Epithelial cell of prostate (primary cell): ENCODE measurements at regions not wholly inside any gene's neighbourhood (a gene's known extent, or its start where the extent isn't known, plus 50 kb on each side); places are given as distances from the start of the nearest gene placed in this dataset.

ENCODE experiments used
- DNase-seq: peaks from one replicate; pipeline ENCODE4 v3.0.0-alpha.2; 2011; ENCODE audit warnings: low read depth, low spot score
- H3K27ac ChIP-seq: fragments of 450-650 bp; 2 replicates; pipeline ENCODE4 v1.5.1; 2017; ENCODE audit warnings: mild to moderate bottlenecking

DNA sequence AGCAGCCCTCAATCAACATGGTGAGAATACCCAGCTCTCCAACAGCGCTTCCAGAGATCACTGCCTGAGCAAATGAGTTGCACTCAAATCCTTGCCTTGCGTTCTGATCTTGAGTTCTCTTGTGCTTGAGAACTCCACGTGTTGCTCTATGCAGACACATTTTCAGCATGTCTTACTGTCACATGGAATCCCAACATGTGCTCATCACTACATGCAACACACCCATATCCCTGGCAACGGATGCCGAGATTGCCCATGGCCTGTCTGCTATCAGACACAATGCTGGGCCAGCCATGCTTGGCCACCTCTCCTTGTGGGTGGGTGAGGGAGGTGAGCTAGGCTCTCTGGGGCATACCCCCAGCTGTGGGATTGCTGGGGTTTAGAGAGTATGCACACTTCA, 91.9 kb upstream of the LDAH start:
- H3K27ac ChIP-seq = no peak overlapping the region
- no peak for DNase-seq

- no peak overlapping the region for H3K27ac ChIP-seq
- no peak for DNase-seq
Measured at GRCh38 chr2:20914087-20914486, 91.2 kb upstream of the LDAH start.

DNA sequence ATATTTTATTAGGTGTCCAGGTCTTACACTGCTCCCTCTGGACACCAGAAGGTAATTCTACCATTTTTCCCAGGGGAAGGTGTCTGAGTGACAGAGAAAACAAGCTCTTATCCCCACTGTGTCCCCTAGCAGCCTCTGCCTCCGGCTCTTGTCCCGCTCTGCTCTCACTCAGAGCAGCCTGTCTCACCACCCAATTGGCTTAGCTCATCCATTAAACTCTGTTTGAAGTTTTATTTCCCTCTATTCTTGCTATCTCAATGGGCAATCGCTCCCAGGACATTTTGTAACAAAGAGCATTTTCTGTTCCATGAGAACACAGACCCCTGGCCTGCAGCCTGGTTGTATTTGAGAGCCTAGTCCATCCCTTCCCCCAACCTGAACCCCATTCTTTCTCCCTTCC, 90.6 kb upstream of the LDAH start:
- DNase-seq = no peak
- no peak overlapping the region for H3K27ac ChIP-seq

DNA sequence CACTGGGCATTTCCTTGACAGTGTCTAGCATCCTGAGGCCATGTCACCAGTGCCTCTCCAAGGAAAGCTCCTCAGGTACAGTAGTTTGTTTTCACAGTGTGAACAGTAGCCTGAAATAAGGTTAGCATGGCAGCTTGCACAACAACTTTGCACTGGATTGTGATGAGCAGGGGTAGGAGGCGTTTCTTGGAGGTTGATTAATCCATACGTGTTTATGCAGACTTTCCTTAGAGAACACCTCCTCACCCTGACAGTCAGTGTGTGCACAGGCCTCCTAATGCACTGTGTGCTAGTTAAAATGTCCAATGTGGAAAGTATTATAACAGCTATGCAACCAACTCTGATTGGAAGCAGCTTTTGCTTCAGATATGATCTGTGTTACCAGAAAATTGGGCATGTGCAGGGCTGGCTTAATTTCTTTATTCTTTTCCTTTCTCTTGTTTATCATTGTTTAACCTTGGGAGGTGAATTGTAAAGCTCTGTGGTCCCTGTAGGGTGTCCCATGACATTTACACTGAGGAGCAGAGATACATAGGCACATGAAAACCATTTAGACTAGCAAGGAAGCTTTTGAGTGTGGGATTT, 77.2 kb upstream of the LDAH start:
- no peak overlapping the region for H3K27ac ChIP-seq
- DNase-seq = no peak

DNA sequence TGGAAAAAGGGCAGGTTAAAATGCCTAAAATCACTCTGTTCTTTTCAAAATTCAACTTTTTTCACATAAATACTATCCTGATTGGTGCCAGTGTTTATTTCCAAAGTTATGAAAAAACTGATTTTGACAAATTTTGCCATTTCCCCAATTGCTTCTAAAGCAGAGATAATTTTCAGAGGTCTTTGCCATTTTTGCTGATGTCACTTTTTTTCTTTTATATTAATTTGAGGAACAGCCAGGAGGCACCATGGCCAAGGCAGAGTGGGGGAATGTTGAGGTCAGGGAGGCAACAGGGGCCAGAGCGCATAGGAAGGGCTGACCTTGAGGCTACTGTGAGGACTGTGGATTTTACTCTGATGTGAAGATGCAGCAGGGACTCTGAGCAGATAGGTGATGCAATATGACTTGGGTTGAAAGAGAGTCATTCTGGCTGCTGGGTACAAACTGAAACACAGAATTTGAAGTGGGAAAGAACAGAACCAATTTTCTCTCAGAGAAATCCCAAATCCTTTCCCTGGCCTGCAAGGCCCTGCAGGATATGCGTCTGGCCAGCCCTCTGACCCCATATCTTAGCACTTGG, 75.1 kb upstream of the LDAH start:
- H3K27ac ChIP-seq = no peak overlapping the region
- DNase-seq = no peak

- H3K27ac ChIP-seq = no peak overlapping the region
- DNase-seq = no peak
Measured at GRCh38 chr2:20897047-20897446, 74.1 kb upstream of the LDAH start.

DNA sequence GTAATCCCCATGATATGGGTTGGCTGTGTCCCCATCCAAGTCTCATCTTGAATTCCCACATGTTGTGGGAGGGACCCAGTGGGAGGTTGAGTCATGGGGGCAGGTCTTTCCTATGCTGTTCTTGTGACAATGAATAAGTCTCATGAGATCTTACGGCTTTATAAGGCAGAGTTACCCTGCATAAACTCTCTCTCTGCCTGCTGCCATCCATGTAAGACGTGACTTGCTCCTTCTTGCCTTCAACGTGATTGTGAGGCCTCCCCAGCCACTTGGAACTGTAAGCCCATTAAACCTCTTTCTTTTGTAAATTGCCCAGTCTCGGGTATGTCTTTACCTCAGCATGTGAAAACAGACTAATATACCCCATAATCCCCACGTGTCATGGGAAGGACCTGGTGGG, 61.9 kb upstream of the LDAH start:
- H3K27ac ChIP-seq = no peak overlapping the region
- DNase-seq = no peak

GRCh38 chr2:20882466-20883170, 59.7 kb upstream of the LDAH start:
- no peak overlapping the region for H3K27ac ChIP-seq
- DNase-seq = no peak

DNA sequence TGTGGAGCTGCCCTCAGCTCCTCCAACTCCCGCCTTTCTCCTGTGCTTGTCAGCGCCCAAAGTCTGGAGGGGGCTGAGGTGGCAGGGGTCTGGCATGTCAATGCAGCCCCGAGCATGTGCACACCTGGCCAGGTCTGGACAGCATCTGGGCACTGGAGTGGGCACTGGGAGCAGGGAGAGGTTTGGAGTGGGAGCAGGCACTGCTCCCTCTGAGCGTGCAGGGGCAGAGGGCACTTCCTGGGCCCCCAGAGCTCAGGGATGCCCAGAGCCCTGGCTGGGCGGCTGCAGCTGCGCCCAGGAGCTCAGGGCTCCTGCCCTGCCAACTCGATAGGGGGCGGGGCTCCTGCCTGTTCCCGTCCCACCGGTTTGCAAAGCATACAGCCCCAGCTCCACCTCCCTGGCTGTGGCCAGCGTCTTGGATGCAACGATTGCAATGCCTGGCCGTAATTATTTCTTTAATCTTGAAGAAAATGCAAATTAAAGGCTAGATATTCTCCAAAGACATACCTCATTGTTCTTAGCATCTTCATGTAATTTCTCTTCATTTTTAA, 57.4 kb upstream of the LDAH start:
- no peak overlapping the region for H3K27ac ChIP-seq
- DNase-seq = no peak

GRCh38 chr2:20879221-20879620, 56.3 kb upstream of the LDAH start:
- no peak for DNase-seq
- no peak overlapping the region for H3K27ac ChIP-seq

DNA sequence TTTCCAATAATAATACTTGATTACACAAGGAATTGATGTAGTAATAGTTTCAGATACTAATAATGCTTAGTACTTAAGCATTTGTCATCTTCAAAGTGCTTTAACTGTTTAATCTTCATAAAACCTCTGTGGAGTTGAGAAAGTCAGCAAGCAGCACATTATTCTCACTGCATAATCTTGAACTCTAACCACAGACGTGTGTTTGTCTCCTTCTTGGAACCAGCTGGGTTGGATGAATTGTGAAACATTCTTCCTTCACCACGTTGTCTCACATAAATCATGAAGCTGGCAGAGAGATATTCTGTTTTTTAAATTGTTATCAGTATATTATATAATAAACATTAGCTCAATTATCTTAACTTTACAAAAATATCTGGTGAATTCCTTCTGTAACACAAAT, 55.1 kb upstream of the LDAH start:
- DNase-seq = peak; percentile 10
- no peak overlapping the region for H3K27ac ChIP-seq
